OCI-LY1 (cell line): ENCODE measurements at regions not wholly inside any gene's neighbourhood (a gene's known extent, or its start where the extent isn't known, plus 50 kb on each side); places are given as distances from the start of the nearest gene placed in this dataset.

Experiments
- H2AFZ ChIP-seq: fragments of 200-600 bp; sonication (generic), shearing (Covaris generic); 2 replicates; pipeline ENCODE4 v1.6.0; 2014; ENCODE audit warnings: antibody characterized with exemption, mild to moderate bottlenecking, low read length
- H3F3A ChIP-seq: fragments of 200-600 bp; sonication (generic), shearing (Covaris generic); 2 replicates; pipeline ENCODE4 v1.6.0; 2014; ENCODE audit warnings: mild to moderate bottlenecking, antibody characterized with exemption, low read length, moderate library complexity; ENCODE audit not compliant: insufficient read depth
- H3K27ac ChIP-seq: fragments of 200-600 bp; sonication (generic); 2 replicates; pipeline ENCODE4 v1.5.1; 2014; ENCODE audit warnings: low read length, mixed run types, mild to moderate bottlenecking, low read depth; ENCODE audit not compliant: poor library complexity, severe bottlenecking
- H3K27me3 ChIP-seq: fragments of 200-600 bp; sonication (generic); 2 replicates; pipeline ENCODE4 v1.6.0; 2014; ENCODE audit warnings: antibody characterized with exemption, mild to moderate bottlenecking, low read length, moderate library complexity; ENCODE audit not compliant: insufficient read depth
- H3K36me3 ChIP-seq: fragments of 200-600 bp; sonication (generic); 2 replicates; pipeline ENCODE4 v1.6.1; 2014; ENCODE audit warnings: mild to moderate bottlenecking, antibody characterized with exemption, low read length, moderate library complexity, mixed read lengths; ENCODE audit not compliant: insufficient read depth
- H3K4me1 ChIP-seq: fragments of 200-600 bp; sonication (generic); 2 replicates; pipeline ENCODE4 v1.5.1; 2014; ENCODE audit warnings: mild to moderate bottlenecking, low read length, moderate library complexity; ENCODE audit not compliant: insufficient read depth, severe bottlenecking
- H3K4me2 ChIP-seq: fragments of 200-600 bp; sonication (generic), shearing (Covaris generic); 2 replicates; pipeline ENCODE4 v1.6.1; 2014; ENCODE audit warnings: low read length
- H3K4me3 ChIP-seq: fragments of 200-600 bp; sonication (generic); 2 replicates; pipeline ENCODE4 v1.5.1; 2014; ENCODE audit warnings: low read length, low read depth, mild to moderate bottlenecking, mixed read lengths; ENCODE audit not compliant: poor library complexity, severe bottlenecking
- H3K79me2 ChIP-seq: fragments of 200-600 bp; shearing (Covaris generic); 2 replicates; pipeline ENCODE4 v1.6.1; 2016; ENCODE audit warnings: mixed run types, low read length, mixed read lengths; ENCODE audit not compliant: insufficient read depth
- H3K9ac ChIP-seq: fragments of 200-600 bp; sonication (generic), shearing (Covaris generic); 2 replicates; pipeline ENCODE4 v1.6.1; 2014; ENCODE audit warnings: mild to moderate bottlenecking, low read length, mixed read lengths
- H3K9me2 ChIP-seq: fragments of 200-600 bp; sonication (generic), shearing (Covaris generic); 2 replicates; pipeline ENCODE4 v1.6.1; 2014; ENCODE audit warnings: low read depth, mild to moderate bottlenecking, low read length, mixed read lengths
- H3K9me3 ChIP-seq: fragments of 200-600 bp; shearing (Covaris generic); 2 replicates; pipeline ENCODE4 v1.6.1; 2014; ENCODE audit warnings: low read length, mixed read lengths
- H4K20me1 ChIP-seq: fragments of 200-600 bp; sonication (generic), shearing (Covaris generic); 2 replicates; pipeline ENCODE4 v1.6.0; 2016; ENCODE audit warnings: mild to moderate bottlenecking, low read length; ENCODE audit not compliant: insufficient read depth
- EZH2 ChIP-seq: fragments of 200-600 bp; sonication (generic), shearing (Covaris generic); IDR thresholded peaks from 2 replicates; pipeline ENCODE4 v1.8.0; 2017; ENCODE audit warnings: borderline replicate concordance, mixed run types, mild to moderate bottlenecking, antibody characterized with exemption, low read length, moderate library complexity, mixed read lengths
- TF ChIP-seq, protein P1 (sequence below): fragments of 200-600 bp; sonication (generic), shearing (Covaris generic); IDR thresholded peaks from 2 replicates; pipeline ENCODE4 v1.5.1; 2017; ENCODE audit warnings: mild to moderate bottlenecking, antibody characterized with exemption, low read length, moderate library complexity, mixed read lengths

- no peaks in the 10 kb centered on the region for H3K27me3 ChIP-seq
- no peaks in the 10 kb centered on the region for H3K36me3 ChIP-seq
- no peaks in the 10 kb centered on the region for H4K20me1 ChIP-seq
- H2AFZ ChIP-seq: no peak overlapping the region
- H3K4me2 ChIP-seq: no peak overlapping the region
- H3K4me1 ChIP-seq: no peaks in the 10 kb centered on the region
- no peaks in the 10 kb centered on the region for H3K9me2 ChIP-seq
- no peak overlapping the region for H3K27ac ChIP-seq
- H3K4me3 ChIP-seq: no peak overlapping the region
- H3K9ac ChIP-seq: no peak overlapping the region
- H3K9me3 ChIP-seq: no peaks in the 10 kb centered on the region
- no peaks in the 10 kb centered on the region for H3K79me2 ChIP-seq
- no peaks in the 10 kb centered on the region for H3F3A ChIP-seq
- TF ChIP-seq EZH2: no peak
- TF ChIP-seq, protein P1, sequence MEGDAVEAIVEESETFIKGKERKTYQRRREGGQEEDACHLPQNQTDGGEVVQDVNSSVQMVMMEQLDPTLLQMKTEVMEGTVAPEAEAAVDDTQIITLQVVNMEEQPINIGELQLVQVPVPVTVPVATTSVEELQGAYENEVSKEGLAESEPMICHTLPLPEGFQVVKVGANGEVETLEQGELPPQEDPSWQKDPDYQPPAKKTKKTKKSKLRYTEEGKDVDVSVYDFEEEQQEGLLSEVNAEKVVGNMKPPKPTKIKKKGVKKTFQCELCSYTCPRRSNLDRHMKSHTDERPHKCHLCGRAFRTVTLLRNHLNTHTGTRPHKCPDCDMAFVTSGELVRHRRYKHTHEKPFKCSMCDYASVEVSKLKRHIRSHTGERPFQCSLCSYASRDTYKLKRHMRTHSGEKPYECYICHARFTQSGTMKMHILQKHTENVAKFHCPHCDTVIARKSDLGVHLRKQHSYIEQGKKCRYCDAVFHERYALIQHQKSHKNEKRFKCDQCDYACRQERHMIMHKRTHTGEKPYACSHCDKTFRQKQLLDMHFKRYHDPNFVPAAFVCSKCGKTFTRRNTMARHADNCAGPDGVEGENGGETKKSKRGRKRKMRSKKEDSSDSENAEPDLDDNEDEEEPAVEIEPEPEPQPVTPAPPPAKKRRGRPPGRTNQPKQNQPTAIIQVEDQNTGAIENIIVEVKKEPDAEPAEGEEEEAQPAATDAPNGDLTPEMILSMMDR: no peak
Measured at GRCh38 chr4:98786866-98787265, 128.5 kb upstream of the TSPAN5 start.

DNA sequence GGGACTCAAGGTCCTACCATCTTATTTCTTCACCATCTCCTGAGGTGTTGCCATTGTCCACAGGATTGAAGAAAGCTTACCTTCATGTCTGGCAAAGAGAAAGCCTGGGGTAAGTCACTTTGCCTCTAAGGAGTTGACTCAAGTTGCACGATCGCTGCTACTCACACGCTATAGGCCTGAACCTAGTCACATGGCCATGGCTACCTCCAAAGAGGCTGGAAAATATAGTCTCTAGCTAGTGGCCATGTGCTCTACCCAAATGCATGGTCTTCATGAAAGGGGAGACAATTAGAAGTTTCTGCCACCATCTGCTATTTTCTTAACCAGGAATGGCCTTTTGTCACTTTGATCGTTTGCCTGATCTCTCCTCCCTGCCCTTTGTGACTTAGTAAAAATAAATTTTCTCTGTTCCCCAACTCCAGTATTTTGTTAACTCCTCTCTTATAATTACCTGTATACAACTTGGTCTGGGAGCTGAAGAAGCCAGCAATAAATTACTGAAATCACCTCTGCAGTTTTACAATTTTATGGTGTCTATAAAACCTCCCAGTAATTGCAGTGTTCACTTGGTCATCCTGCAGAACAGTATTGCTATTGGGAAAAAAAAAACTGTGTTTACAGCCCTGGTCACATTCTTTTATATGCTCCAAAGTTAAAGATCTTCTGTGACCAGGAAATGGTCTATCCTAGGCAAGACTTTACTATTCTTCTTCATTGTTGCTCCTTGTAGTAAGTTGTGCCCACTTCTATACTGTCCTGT is 126.7 kb upstream of the TSPAN5 start:
- no peak overlapping the region for H3K9ac ChIP-seq
- H3K36me3 ChIP-seq: no peaks in the 10 kb centered on the region
- no peaks in the 10 kb centered on the region for H3K27me3 ChIP-seq
- no peak overlapping the region for H3K4me2 ChIP-seq
- no peaks in the 10 kb centered on the region for H3K9me3 ChIP-seq
- H3K4me1 ChIP-seq: no peaks in the 10 kb centered on the region
- TF ChIP-seq EZH2: no peak
- TF ChIP-seq, protein P1: no peak
- H3K27ac ChIP-seq: no peak overlapping the region
- no peak overlapping the region for H3K4me3 ChIP-seq
- no peak overlapping the region for H2AFZ ChIP-seq
- no peaks in the 10 kb centered on the region for H3F3A ChIP-seq
- H3K79me2 ChIP-seq: no peaks in the 10 kb centered on the region
- no peaks in the 10 kb centered on the region for H3K9me2 ChIP-seq
- no peaks in the 10 kb centered on the region for H4K20me1 ChIP-seq

DNA sequence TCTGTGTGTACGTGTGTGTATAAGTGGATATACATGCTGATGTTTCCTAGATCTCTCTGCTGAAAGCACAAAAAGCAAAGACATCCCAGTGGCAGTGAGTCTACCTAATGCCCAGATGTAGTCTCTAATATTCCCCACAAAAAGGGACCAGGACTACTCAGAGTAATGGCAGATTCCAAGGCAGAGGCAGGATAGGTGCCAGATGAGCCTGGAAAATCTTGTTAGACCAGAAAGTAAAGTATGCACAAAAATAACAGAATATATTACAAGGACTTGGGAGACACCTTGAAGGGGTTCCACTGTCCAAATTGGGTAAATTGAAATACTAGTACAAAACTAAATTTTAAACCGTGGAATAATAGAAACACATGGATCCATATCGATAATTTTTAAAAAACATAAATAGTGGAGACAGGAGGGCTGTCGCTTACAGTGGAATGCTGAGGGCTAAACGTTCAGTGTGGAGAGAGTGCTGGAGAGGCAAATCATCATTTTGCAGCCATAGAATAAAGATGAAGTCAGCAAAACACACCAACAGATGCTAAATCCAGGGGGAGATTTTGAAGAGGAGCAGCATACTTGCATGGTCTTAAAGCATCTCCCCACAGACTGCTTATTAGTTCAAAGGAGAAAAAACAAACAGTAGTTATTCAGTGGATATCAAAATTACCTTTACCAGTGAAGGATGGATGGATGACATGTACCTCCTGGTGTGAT is 123.4 kb upstream of the TSPAN5 start:
- Histone ChIP-seq H3K36me3 (no peaks in the 10 kb centered on the region), H4K20me1 (no peaks in the 10 kb centered on the region), H3K4me1 (no peaks in the 10 kb centered on the region), H3K9ac (no peak overlapping the region), H3F3A (no peaks in the 10 kb centered on the region), H3K79me2 (no peaks in the 10 kb centered on the region), H3K9me2 (no peaks in the 10 kb centered on the region), H3K27me3 (no peaks in the 10 kb centered on the region), H3K4me2 (no peak overlapping the region), H3K9me3 (no peaks in the 10 kb centered on the region), H3K4me3 (no peak overlapping the region), H2AFZ (no peak overlapping the region), H3K27ac (no peak overlapping the region)
- TF ChIP-seq, protein P1: no peak
- TF ChIP-seq EZH2: no peak
